H9 (cell line): ENCODE measurements at regions not wholly inside any gene's neighbourhood (a gene's known extent, or its start where the extent isn't known, plus 50 kb on each side); places are given as distances from the start of the nearest gene placed in this dataset.

Experiments
- DNase-seq: peaks from one replicate; pipeline ENCODE4 v3.0.0-alpha.2; 2017
- H2AFZ ChIP-seq: one replicate; pipeline ENCODE4 v1.6.1; 2013; ENCODE audit warnings: mild to moderate bottlenecking, low read length, control low read depth, moderate library complexity
- H2AK5ac ChIP-seq: 2 replicates; pipeline ENCODE4 v1.6.1; 2013; ENCODE audit warnings: low read length, control low read depth, mixed read lengths; ENCODE audit not compliant: insufficient read length
- H2BK120ac ChIP-seq: one replicate; pipeline ENCODE4 v1.6.1; 2013; ENCODE audit warnings: low read depth, mild to moderate bottlenecking, low read length, control low read depth, inconsistent platforms; ENCODE audit not compliant: poor library complexity, severe bottlenecking
- H2BK12ac ChIP-seq: 2 replicates; pipeline ENCODE4 v1.6.1; 2013; ENCODE audit warnings: low read length, control low read depth, mixed read lengths, low read depth; ENCODE audit not compliant: insufficient read length
- H2BK15ac ChIP-seq: 2 replicates; pipeline ENCODE4 v1.6.1; 2013; ENCODE audit warnings: low read depth, low read length, control low read depth
- H2BK20ac ChIP-seq: one replicate; pipeline ENCODE4 v1.6.1; 2013; ENCODE audit warnings: low read depth, mild to moderate bottlenecking, low read length, control low read depth, inconsistent platforms; ENCODE audit not compliant: poor library complexity, severe bottlenecking
- H2BK5ac ChIP-seq: 2 replicates; pipeline ENCODE4 v1.6.1; 2013; ENCODE audit warnings: low read length, control low read depth, mixed read lengths; ENCODE audit not compliant: insufficient read length
- H3K14ac ChIP-seq: 2 replicates; pipeline ENCODE4 v1.6.1; 2013; ENCODE audit warnings: low read length, control low read depth; ENCODE audit not compliant: insufficient read depth
- H3K18ac ChIP-seq: 2 replicates; pipeline ENCODE4 v1.6.1; 2013; ENCODE audit warnings: low read depth, mild to moderate bottlenecking, mixed read lengths, low read length, control low read depth; ENCODE audit not compliant: insufficient read length
- H3K23ac ChIP-seq: 2 replicates; pipeline ENCODE4 v1.6.1; 2013; ENCODE audit warnings: low read length, control low read depth, mixed read lengths, low read depth; ENCODE audit not compliant: insufficient read length
- H3K23me2 ChIP-seq: 2 replicates; pipeline ENCODE4 v1.6.1; 2013; ENCODE audit warnings: low read depth, mild to moderate bottlenecking, mixed read lengths, low read length, control low read depth; ENCODE audit not compliant: insufficient read length, poor library complexity, severe bottlenecking
- H3K27ac ChIP-seq: 2 replicates; pipeline ENCODE4 v1.5.1; 2013; ENCODE audit warnings: low read length, control low read depth, mixed read lengths, low read depth; ENCODE audit not compliant: insufficient read length
- H3K27me3 ChIP-seq: 2 replicates; pipeline ENCODE4 v1.6.1; 2013; ENCODE audit warnings: low read length, control low read depth, inconsistent platforms; ENCODE audit not compliant: insufficient read depth
- H3K4ac ChIP-seq: 2 replicates; pipeline ENCODE4 v1.6.1; 2013; ENCODE audit warnings: low read depth, mild to moderate bottlenecking, control low read depth, inconsistent platforms, low read length, moderate library complexity
- H3K4me1 ChIP-seq: 2 replicates; pipeline ENCODE4 v1.6.1; 2013; ENCODE audit warnings: low read length, control low read depth, inconsistent platforms; ENCODE audit not compliant: insufficient read depth
- H3K4me2 ChIP-seq: 2 replicates; pipeline ENCODE4 v1.6.1; 2013; ENCODE audit warnings: low read length, control low read depth, mixed read lengths; ENCODE audit not compliant: insufficient read length, insufficient read depth
- H3K56ac ChIP-seq: 2 replicates; pipeline ENCODE4 v1.6.1; 2013; ENCODE audit warnings: low read depth, mild to moderate bottlenecking, mixed read lengths, low read length, control low read depth; ENCODE audit not compliant: insufficient read length
- H3K79me1 ChIP-seq: 2 replicates; pipeline ENCODE4 v1.6.1; 2013; ENCODE audit warnings: low read depth, mild to moderate bottlenecking, moderate library complexity, low read length, control low read depth, inconsistent platforms; ENCODE audit not compliant: insufficient read depth, poor library complexity, severe bottlenecking
- H3K79me2 ChIP-seq: 2 replicates; pipeline ENCODE4 v1.6.1; 2013; ENCODE audit warnings: low read length, control low read depth, inconsistent platforms; ENCODE audit not compliant: insufficient read depth
- H3K9ac ChIP-seq: 2 replicates; pipeline ENCODE4 v1.6.1; 2013; ENCODE audit warnings: low read length, control low read depth, mixed read lengths; ENCODE audit not compliant: insufficient read length; ENCODE audit errors: extremely low read depth
- H3K9me3 ChIP-seq: one replicate; pipeline ENCODE4 v1.6.1; 2013; ENCODE audit warnings: low read depth, low read length, inconsistent platforms; ENCODE audit not compliant: control insufficient read depth
- H3T11ph ChIP-seq: one replicate; pipeline ENCODE4 v1.6.1; 2013; ENCODE audit warnings: mild to moderate bottlenecking, low read length, control low read depth, inconsistent platforms
- H4K20me1 ChIP-seq: one replicate; pipeline ENCODE4 v1.6.1; 2013; ENCODE audit not compliant: control insufficient read depth, insufficient read length, insufficient read depth
- H4K5ac ChIP-seq: 2 replicates; pipeline ENCODE4 v1.6.1; 2013; ENCODE audit warnings: low read depth, mild to moderate bottlenecking, mixed read lengths, low read length, control low read depth; ENCODE audit not compliant: insufficient read length
- H4K8ac ChIP-seq: replicated peaks from 2 replicates; pipeline ENCODE4 v1.6.1; 2013; ENCODE audit warnings: low read length, control low read depth, mixed read lengths, low read depth; ENCODE audit not compliant: insufficient read length
- H4K91ac ChIP-seq: 2 replicates; pipeline ENCODE4 v1.6.1; 2013; ENCODE audit warnings: low read depth, mild to moderate bottlenecking, moderate library complexity, mixed read lengths, low read length, control low read depth; ENCODE audit not compliant: insufficient read length
- H3K27ac Mint-ChIP-seq, 3 experiments: 2 replicates in 2 of 3; 3 replicates in 1 of 3; pipeline ENCODE4 v1.8.0; 2020 to 2021; ENCODE audit warnings: mixed read lengths in 3 of 3, mild to moderate bottlenecking in 1 of 3, moderate library complexity in 1 of 3
- H3K27me3 Mint-ChIP-seq: 2 replicates; pipeline ENCODE4 v1.8.0; 2021; ENCODE audit warnings: low read depth, mild to moderate bottlenecking, moderate library complexity, mixed read lengths
- H3K36me3 Mint-ChIP-seq, 3 experiments: 2 replicates in 2 of 3; 3 replicates in 1 of 3; pipeline ENCODE4 v1.8.0; 2020 to 2021; ENCODE audit warnings: low read depth in 3 of 3, mixed read lengths in 3 of 3; ENCODE audit not compliant: insufficient read depth in 1 of 3
- H3K4me1 Mint-ChIP-seq, 2 experiments: 2 replicates each; pipeline ENCODE4 v1.8.0; 2020; ENCODE audit warnings: mixed read lengths in 2 of 2
- H3K4me3 Mint-ChIP-seq, 2 experiments: 2 replicates in 1 of 2; 3 replicates in 1 of 2; pipeline ENCODE4 v1.8.0; 2020 to 2021; ENCODE audit warnings: mild to moderate bottlenecking in 2 of 2, mixed read lengths in 2 of 2, moderate library complexity in 1 of 2
- H3K9me3 Mint-ChIP-seq, 2 experiments: 2 replicates in 1 of 2; 3 replicates in 1 of 2; pipeline ENCODE4 v1.8.0; 2020; ENCODE audit warnings: mild to moderate bottlenecking in 2 of 2, mixed read lengths in 2 of 2, moderate library complexity in 1 of 2
- CTCF ChIP-seq: fragments of 200-600 bp; sonication (generic); conservative IDR thresholded peaks from 3 replicates; pipeline ENCODE4 v1.8.0; 2021; ENCODE audit warnings: antibody characterized with exemption, mild to moderate bottlenecking
- WGBS: extraction: QIAGEN DNeasy Blood & Tissue Kit; methylation state at CpG from one replicate; pipeline ENCODE4 v1.1.7; 2013; ENCODE audit warnings: missing lambda C conversion rate, low lambda C conversion rate, mixed read lengths; ENCODE audit not compliant: insufficient read length; ENCODE audit errors: extremely low coverage; 5-methylcytosine and 5-hydroxymethylcytosine counted together

DNA sequence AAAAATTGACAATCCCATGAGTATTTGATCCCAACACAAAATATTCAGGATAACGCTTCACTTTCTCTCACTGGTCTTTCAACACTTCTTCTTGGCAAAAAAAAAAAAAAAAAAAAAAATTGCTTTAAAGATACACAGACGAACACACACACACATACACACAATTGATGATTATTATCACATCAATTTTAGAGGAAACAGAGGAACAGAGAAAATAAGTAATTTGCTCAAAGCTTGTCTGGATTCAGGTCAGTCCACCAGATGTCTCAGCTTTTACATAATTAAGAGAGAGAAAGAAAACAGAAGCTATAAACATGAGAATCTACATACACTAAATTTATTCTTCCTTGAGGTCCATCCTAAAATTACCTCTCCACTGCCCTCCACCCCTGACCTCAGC, 183.4 kb downstream of the MZT1 start:
- no peaks in the 10 kb centered on the region for H3K23me2 ChIP-seq
- H2BK12ac ChIP-seq: no peak overlapping the region
- Mint-ChIP-seq H3K4me1 (no peaks in the 10 kb centered on the region), H3K27ac (no peak overlapping the region), H3K27me3 (peaks cover 19% of the 10 kb centered on the region), H3K4me3 (no peak overlapping the region), H3K9me3 (no peaks in the 10 kb centered on the region), H3K36me3 (no peaks in the 10 kb centered on the region)
- H2AK5ac ChIP-seq: no peak overlapping the region
- H3K27ac ChIP-seq: no peak overlapping the region
- no peak overlapping the region for H2BK120ac ChIP-seq
- no peaks in the 10 kb centered on the region for H3K27me3 ChIP-seq
- H3K4me2 ChIP-seq: no peak overlapping the region
- no peak overlapping the region for H2BK15ac ChIP-seq
- H2BK5ac ChIP-seq: no peak overlapping the region
- H4K20me1 ChIP-seq: no peaks in the 10 kb centered on the region
- H3K4me1 ChIP-seq: no peaks in the 10 kb centered on the region
- H3K79me2 ChIP-seq: no peaks in the 10 kb centered on the region
- H3K56ac ChIP-seq: no peak overlapping the region
- H2AFZ ChIP-seq: no peak overlapping the region
- no peak overlapping the region for H3K4ac ChIP-seq
- no peak overlapping the region for H3K18ac ChIP-seq
- no peak overlapping the region for H3K9ac ChIP-seq
- no peak overlapping the region for H3K14ac ChIP-seq
- DNase-seq: no peak
- no peak overlapping the region for H4K8ac ChIP-seq
- no peak overlapping the region for H3T11ph ChIP-seq
- no peak overlapping the region for H2BK20ac ChIP-seq
- H4K5ac ChIP-seq: no peak overlapping the region
- no peak overlapping the region for H4K91ac ChIP-seq
- no peak for TF ChIP-seq CTCF
- H3K9me3 ChIP-seq: no peaks in the 10 kb centered on the region
- no peaks in the 10 kb centered on the region for H3K79me1 ChIP-seq
- H3K23ac ChIP-seq: no peak overlapping the region
- WGBS: no CpG with 5 or more reads among the region's 2 CpGs
